NT2/D1 (cell line): ENCODE measurements at regions not wholly inside any gene's neighbourhood (a gene's known extent, or its start where the extent isn't known, plus 50 kb on each side); places are given as distances from the start of the nearest gene placed in this dataset.

ENCODE experiments used
- DNase-seq: peaks from one replicate; pipeline ENCODE4 v3.0.0-alpha.2; 2011; ENCODE audit warnings: low read depth, low spot score
- H3K27me3 ChIP-seq: 2 replicates; pipeline ENCODE4 v1.6.0; 2011; ENCODE audit warnings: mild to moderate bottlenecking; ENCODE audit not compliant: insufficient read length, insufficient read depth
- H3K36me3 ChIP-seq: 2 replicates; pipeline ENCODE4 v1.6.1; 2011; ENCODE audit warnings: mild to moderate bottlenecking, low read length, mixed read lengths; ENCODE audit not compliant: insufficient read depth, insufficient read length
- H3K4me1 ChIP-seq: 2 replicates; pipeline ENCODE4 v1.5.1; 2011; ENCODE audit not compliant: insufficient read depth, insufficient read length
- H3K4me3 ChIP-seq: 2 replicates; pipeline ENCODE4 v1.5.1; 2011; ENCODE audit warnings: low read depth; ENCODE audit not compliant: insufficient read length
- H3K9ac ChIP-seq: 2 replicates; pipeline ENCODE4 v1.6.0; 2011; ENCODE audit warnings: low read depth; ENCODE audit not compliant: insufficient read length
- H3K9me3 ChIP-seq: 2 replicates; pipeline ENCODE4 v1.5.1; 2011; ENCODE audit warnings: mild to moderate bottlenecking, low read length; ENCODE audit not compliant: insufficient read depth
- SUZ12 ChIP-seq: IDR thresholded peaks from 2 replicates; pipeline ENCODE4 v1.6.1; 2011; ENCODE audit not compliant: insufficient read length, insufficient read depth; ENCODE audit errors: extremely low read depth
- YY1 ChIP-seq: IDR thresholded peaks from 2 replicates; pipeline ENCODE4 v1.6.1; 2011; ENCODE audit not compliant: insufficient read length, insufficient read depth
- ZNF274 ChIP-seq: IDR thresholded peaks from 2 replicates; pipeline ENCODE4 v1.6.1; 2011; ENCODE audit warnings: mild to moderate bottlenecking, low read depth, low read length

DNA sequence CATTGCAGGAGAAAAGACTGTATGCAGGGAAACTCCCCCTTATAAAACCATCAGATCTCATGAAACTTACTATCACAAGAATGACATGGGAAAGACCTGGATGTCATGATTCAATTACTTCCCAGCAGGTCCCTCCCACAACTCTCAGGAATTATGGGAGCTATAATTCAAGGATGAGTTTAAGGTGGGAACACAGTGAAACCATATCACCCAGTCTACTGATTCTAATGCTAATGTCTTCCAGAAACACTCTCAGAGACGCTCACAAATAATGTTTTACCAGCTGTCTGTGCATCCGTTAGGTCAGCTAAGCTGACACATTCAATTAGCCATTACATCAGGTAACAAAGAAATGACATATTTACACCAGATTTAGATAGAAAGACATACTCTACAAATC is 637.9 kb downstream of the NLGN4Y start:
- Histone ChIP-seq H3K9ac (no peak overlapping the region), H3K4me1 (no peaks in the 10 kb centered on the region), H3K27me3 (no peaks in the 10 kb centered on the region), H3K36me3 (no peaks in the 10 kb centered on the region), H3K4me3 (no peak overlapping the region), H3K9me3 (no peaks in the 10 kb centered on the region)
- DNase-seq, result no peak
- TF ChIP-seq SUZ12, result no peak
- no peak for TF ChIP-seq ZNF274
- no peak for TF ChIP-seq YY1

DNA sequence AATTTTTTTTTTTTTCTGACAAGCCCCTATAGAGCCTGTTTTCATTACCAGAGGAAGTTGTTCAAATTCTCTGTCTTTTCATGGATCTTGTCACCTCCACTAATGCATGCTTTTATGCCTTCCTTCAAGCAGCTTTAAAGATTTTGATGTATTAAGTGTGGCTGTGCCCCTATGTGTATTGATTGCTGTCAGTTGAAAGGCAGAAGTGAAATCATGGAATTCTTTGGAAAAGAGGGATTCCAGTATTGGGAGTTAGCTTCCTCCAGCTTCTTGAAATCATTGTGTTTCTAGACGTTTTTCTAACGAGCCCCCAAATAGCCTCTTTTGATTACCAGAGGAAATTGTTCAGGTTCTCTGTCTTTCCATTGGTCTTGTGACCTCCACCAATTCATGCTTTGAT is 655.6 kb downstream of the NLGN4Y start:
- no peak for DNase-seq
- Histone ChIP-seq H3K27me3 (no peaks in the 10 kb centered on the region), H3K4me1 (no peaks in the 10 kb centered on the region), H3K9me3 (no peaks in the 10 kb centered on the region), H3K4me3 (no peak overlapping the region), H3K36me3 (no peaks in the 10 kb centered on the region), H3K9ac (no peak overlapping the region)
- TF ChIP-seq YY1 (no peak), SUZ12 (no peak), ZNF274 (no peak)

DNA sequence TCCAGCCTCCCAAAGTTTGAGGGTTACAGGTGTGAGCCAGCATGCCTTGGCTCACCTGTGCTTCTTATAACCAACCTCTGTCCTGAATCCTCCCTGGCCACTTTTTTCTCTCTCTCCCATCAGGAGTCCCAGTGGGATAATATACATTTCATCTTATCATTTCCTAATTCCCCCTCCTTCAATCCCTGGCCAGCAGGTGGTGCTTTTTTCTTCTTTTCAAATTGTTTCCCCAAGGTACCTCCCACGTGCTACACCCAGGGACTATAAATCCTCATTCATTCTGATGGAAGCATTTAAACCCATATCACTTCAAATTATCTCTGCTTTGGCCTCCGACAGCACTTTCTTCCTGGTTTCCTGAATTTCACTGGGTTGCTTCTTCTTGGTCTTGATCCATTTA is 704.7 kb downstream of the NLGN4Y start:
- H3K4me3 ChIP-seq, result no peak overlapping the region
- H3K9me3 ChIP-seq, result no peaks in the 10 kb centered on the region
- DNase-seq, result no peak
- no peaks in the 10 kb centered on the region for H3K36me3 ChIP-seq
- H3K27me3 ChIP-seq, result no peaks in the 10 kb centered on the region
- H3K4me1 ChIP-seq, result no peaks in the 10 kb centered on the region
- no peak for TF ChIP-seq ZNF274
- no peak for TF ChIP-seq SUZ12
- no peak for TF ChIP-seq YY1
- no peak overlapping the region for H3K9ac ChIP-seq

DNA sequence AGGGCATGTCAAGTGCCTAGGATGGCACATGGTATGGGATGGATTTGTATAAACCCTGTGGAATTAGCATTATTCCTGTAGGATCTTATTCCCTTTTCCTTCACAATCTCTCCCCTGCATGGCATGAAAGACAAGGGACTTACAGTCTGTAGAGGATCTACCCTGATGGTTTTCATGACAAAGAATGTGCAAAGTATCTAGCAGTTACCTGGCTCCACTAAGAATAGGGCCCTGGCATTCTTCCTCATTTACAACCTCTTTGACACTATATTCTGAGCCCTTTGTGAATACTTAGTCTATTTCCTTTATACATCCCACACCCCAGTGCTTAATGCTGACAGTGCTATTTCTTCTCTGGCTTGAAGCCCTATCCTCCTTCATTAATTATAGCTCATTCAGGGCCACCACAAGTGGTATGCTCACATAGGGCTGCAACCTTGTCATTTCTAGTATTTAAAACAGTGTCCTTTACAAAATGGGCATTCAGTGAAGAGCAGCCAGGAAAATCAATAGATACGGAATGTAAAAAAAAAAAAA is 715.3 kb downstream of the NLGN4Y start:
- no peak for DNase-seq
- TF ChIP-seq YY1 (no peak), ZNF274 (no peak), SUZ12 (no peak)
- H3K9me3 ChIP-seq, result no peaks in the 10 kb centered on the region

DNA sequence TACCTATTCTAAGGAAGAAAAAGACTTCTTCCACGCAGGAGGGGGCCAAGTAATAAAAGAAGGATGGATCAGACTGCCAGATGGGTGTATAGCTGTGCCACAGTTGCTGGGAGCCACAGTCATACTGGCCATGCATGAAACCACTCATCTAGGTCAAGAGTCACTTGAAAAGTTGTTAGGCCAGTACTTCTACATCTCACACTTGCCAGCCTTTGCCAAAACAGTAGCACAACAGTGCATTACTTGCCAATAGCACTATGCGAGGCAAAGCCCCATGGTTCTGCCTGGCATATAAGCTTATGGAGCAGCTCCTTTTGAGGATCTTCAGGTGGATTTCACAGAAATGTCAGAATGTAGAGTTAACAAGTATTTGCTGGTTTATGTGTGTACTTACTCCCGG is 735.0 kb downstream of the NLGN4Y start:
- no peak for DNase-seq
- Histone ChIP-seq H3K4me1 (no peaks in the 10 kb centered on the region), H3K4me3 (no peak overlapping the region), H3K9ac (no peak overlapping the region), H3K9me3 (no peaks in the 10 kb centered on the region), H3K36me3 (no peaks in the 10 kb centered on the region), H3K27me3 (no peaks in the 10 kb centered on the region)
- TF ChIP-seq YY1, result no peak
- TF ChIP-seq ZNF274, result no peak
- TF ChIP-seq SUZ12, result no peak

More for the DNA sequence above, 715.3 kb downstream of the NLGN4Y start:
- Histone ChIP-seq H3K4me3 (no peak overlapping the region), H3K36me3 (no peaks in the 10 kb centered on the region), H3K27me3 (no peaks in the 10 kb centered on the region), H3K4me1 (no peaks in the 10 kb centered on the region), H3K9ac (no peak overlapping the region)

DNA sequence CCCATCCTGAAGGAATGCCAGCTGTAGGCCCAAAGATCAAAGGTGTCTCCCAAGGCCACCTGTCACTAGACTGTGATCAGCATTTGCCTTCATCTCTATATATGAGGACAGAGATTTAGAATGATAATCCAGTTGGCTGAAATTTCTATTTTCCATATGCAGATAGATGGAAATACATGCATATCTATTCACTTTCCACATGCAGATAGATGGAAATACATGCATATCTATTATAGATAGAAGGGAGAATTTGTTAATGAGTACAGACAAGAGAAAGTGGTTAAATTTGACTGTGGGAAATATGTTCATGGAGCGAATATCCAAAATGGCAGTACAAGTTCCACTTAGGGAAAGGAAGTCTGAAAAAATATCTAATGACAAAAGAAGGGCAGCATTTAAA is 762.2 kb downstream of the NLGN4Y start:
- no peak for TF ChIP-seq YY1
- TF ChIP-seq SUZ12, result no peak
- TF ChIP-seq ZNF274, result no peak

DNA sequence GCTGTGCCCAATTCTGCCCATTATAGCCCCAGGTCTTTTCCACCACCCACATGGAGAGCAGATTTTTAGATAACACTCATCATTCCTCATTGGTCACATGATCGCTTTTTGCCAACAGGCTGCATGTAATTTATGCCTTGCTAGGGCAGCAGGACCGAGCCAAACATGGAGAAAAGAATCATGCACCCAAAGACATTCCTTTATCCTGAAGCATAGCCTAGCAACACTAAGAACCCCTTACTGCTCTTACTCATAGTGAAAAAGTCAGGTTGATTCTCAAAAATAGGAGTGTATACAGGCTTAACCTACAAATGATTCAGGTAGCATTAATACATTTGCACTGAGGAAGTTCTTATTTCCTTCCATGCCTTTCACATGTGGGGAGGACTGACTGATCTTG is 765.5 kb downstream of the NLGN4Y start:
- no peak for DNase-seq
- no peak for TF ChIP-seq SUZ12
- TF ChIP-seq YY1, result no peak
- TF ChIP-seq ZNF274, result no peak
- H3K9me3 ChIP-seq, result no peaks in the 10 kb centered on the region
- no peaks in the 10 kb centered on the region for H3K4me1 ChIP-seq
- no peak overlapping the region for H3K9ac ChIP-seq
- no peaks in the 10 kb centered on the region for H3K27me3 ChIP-seq
- no peak overlapping the region for H3K4me3 ChIP-seq
- no peaks in the 10 kb centered on the region for H3K36me3 ChIP-seq

More for the DNA sequence above, 762.2 kb downstream of the NLGN4Y start:
- no peak for DNase-seq
- Histone ChIP-seq H3K27me3 (no peaks in the 10 kb centered on the region), H3K9ac (no peak overlapping the region), H3K4me1 (no peaks in the 10 kb centered on the region), H3K4me3 (no peak overlapping the region), H3K9me3 (no peaks in the 10 kb centered on the region), H3K36me3 (no peaks in the 10 kb centered on the region)

DNA sequence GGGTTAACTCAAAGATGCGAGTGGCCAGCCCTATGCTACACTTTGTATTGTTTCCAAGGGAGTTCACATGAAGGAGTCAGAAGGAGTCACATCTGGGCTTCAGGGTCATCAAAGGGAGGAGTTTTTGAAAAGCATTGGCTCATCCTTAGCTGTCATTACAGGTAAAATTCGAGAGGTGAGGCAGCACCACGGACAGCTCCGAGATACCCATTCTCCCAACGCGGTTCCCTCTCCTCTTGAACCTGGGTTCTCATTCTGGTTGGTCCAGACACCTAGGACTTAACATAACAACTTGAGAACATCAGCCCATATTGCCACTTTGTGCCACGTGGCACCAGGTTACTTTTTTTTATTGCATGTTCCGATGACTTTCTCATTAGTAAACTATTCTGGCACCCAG is 768.6 kb downstream of the NLGN4Y start:
- DNase-seq, result no peak
- no peaks in the 10 kb centered on the region for H3K4me1 ChIP-seq

More for the DNA sequence above, 768.6 kb downstream of the NLGN4Y start:
- H3K4me3 ChIP-seq, result no peak overlapping the region
- H3K9ac ChIP-seq, result no peak overlapping the region
- no peaks in the 10 kb centered on the region for H3K36me3 ChIP-seq
- no peaks in the 10 kb centered on the region for H3K27me3 ChIP-seq
- TF ChIP-seq YY1 (no peak), SUZ12 (no peak), ZNF274 (no peak)
- H3K9me3 ChIP-seq, result no peaks in the 10 kb centered on the region
